ENCODE measurements at regions not wholly inside any gene's neighbourhood (a gene's known extent, or its start where the extent isn't known, plus 50 kb on each side); places are given as distances from the start of the nearest gene placed in this dataset.
"Not testable (repeated sequence)": the region's sequence is repeated elsewhere in the genome, so short reads cannot be mapped to it uniquely, and the experiment has no call there.

DNA sequence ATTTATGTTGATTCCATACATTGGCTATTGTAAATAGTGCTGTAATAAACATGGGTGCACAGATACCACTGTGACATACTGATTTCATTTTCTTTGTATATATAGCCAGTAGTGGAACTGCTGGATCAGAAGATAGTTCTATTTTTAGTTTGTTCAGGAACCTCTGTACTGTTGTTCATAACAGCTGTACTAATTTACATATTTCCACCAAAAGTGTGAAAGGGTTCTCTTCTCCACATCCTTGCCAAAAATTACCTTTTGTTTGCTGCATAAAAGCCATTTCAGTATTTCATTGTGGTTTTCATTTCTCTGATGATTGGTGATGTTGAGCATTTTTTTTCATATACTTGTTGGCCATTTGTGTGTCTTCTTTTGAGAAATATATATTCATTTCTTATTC lies 1962.1 kb downstream of the PCDH9 start:
- no peak for DNase-seq

DNA sequence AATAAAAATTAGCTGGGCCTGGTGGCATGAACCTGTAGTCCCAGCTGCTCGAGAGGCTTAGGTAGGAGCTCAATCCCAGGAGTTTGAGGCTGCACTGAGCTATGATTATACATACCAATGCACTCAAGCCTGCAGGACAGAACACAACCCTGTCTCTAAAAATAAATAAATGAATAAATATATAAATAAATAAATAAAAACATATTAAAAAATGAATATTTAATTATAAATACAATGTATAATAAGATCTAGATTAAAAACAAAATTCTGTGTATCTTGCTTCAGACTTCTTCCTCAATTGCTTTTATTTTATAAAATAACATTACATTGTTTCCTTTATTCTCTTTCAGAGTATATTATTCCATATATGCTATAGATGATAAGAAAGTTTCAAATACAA lies 1964.1 kb downstream of the PCDH9 start:
- no peak for DNase-seq

DNA sequence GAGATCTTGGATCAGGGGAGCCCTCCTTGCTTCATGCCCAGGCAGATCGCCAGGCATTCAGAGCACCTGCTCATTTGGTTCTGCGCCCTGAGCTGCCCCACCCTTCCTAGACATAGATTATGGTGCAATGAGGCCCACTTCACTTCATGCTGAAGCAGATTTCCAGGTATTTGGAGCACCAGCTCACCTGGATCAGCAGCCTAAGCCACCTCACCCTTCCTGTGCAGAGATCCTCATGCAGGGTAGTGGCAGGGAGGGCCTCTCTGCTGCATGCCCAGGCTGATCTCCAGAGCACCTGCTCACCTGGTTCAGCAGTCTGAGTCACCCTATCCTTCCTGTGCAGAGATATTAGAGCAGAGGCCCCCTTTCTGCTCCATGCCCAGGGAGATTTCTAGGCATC lies 1966.1 kb downstream of the PCDH9 start:
- no peak for DNase-seq

DNA sequence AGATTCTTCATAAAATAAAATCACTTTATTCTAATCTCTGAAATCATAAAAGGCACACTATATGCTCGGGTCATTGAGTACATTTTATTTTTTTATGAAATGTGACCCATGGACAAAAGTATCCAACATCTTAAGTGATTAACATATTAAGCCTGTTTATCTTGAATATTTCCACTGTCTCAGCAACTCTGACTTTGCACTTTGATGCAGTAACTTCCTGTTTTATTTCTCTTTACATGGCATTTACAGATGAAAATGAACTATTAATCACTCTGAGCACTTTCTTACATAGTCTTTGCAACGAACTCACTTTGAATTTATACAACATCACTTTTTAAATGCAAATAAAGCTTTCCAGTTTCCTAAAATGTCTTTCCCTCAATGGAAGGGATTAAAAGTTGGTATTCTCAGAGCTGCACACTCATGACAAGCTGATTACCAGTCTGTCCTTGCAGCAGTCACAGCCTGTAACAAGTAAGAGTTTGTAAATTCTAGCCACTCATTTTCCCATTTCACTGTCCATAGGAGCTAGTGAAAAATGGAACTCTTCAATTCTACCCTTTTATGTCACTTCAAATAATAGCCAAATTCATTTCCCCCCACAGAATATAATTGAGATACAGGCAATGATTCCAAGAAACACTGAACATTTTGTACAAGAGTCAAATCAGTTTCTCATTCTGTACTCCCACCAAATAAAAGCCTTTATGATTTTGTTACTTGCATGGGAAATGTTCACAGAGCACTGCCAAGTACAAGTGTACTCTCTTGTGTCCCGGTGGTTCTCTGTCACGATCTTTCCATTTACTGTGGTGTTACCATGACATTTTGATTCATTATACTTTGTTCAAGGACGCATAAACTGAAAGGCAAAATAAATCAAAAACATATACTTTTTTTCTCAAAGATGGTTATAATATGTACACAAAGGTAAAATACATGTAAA lies 1968.9 kb downstream of the PCDH9 start:
- no peak for DNase-seq

DNA sequence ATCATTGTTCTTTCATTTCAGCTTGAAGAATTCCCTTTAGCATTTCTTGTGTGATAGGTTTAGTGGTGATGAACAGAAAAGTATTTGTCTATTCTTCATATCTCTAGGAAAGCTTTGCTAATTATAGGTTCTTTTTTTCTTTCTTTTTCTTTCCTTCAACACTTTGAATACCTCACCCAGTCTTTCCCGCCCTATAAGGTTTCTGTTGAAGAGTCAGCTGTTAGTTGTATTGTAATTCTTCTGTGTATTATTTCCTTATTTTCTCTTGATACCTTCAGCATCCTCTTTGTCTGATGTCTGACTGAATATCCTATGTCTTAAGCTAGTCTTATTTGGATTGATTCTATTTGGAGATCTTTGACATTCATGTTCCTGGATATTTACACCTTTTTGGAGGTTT lies 1989.4 kb downstream of the PCDH9 start:
- no peak for DNase-seq

DNA sequence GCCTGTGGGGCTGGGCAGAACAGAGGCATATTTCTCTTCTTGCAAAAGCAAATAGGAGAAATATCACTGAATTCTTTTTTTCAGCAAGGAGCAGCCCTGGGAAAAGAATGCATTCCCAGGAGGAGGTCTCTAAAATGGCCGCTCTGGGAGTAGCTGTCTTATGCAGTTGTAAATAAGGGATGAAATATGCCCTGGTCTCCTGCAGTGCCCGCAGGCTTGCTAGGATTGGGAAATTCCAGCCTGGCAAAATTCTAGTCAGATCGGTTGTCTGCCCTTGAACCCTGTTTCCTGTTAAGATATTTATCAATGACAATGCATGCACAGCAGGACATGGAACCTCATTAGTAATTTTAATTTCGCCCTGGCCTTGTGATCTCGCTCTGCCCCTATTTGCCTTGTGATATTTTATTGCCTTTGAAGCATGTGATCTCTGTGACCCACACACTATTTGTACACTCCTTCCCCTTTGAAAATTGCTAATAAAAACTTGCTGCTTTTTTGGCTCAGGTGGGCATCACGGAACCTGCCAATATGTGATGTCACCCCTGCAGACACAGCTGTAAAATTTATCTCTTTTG lies 1993.2 kb downstream of the PCDH9 start:
- DNase-seq = no peak

DNA sequence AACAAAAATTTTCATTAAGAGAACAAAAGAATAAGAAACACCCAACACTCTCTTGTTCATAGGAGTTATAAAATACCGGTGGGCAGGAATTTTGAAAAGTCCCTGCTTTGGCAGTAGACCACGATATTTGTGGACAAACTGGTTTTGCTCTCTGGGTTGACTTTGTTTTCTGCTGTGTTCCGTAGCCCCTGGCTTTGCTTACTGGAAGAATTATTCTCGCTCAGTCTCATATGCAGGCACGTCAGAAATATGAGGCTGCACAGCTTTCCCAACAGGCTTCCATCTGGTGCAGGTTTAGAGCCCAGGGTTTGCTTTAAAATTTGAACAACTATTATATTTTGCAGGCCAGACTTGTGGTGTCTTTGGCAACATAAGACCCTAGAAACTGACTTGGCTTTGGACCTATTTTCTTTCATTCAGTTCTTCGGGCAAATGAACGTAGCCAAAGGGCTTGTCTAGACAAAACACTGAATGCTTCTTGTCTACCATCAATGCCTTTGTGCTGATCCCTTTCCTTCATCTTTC lies 2012.6 kb downstream of the PCDH9 start:
- no peak for DNase-seq

DNA sequence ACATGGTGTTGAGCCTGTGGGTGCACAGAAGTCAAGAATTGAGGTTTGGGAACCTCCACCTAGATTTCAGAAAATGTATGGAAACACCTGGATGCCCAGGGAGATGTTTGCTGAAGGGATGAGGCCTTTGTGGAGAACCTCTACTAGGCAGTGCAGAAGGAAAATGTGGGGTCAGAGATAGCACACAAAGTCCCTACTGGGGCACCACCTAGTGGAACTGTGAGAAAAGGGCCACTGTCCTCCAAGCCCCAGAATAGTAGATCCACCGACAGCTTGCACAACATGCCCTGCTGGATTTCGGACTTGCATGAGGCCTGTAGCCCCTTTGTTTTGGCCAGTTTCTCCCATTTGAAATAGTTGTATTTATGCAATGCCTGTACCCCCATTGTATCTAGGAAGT lies 2027.3 kb downstream of the PCDH9 start:
- not testable (repeated sequence) for DNase-seq

DNA sequence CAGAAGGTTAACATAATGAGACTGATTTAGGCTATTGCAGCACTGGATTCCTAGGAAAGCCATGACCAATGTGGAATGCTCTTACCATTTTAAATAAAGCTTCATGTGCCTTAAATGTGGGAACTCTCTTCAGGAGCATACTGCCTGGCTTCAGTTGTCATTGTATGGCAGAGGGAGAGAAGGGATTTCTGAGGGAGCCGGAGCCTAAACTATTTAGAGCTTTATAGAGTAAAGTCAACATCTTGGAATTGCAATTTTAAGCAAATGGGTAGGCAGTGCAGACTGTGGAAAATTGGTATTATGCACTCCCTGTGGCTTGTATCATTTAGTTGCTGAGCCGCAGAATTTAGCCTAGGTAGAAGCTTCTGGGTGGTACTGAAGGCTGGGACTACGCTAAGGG lies 2041.4 kb downstream of the PCDH9 start:
- no peak for DNase-seq

DNA sequence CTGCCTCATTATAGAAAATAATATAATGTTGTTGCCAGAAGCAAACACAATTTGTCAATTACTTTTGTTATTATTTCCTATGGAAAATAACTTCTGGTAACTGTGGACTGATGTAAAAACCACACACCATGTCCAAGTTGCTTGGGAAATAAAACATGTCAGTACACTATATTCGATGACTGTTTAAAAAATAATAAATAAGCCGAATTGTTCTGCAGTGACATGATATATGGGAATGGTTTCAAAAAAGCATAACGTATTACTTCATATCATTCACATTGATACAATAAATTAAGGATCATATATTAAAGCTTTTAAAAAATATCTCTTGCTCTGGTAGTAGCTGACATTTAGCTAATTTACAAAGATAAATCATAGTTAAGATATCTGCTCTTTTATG lies 2062.1 kb downstream of the PCDH9 start:
- DNase-seq = no peak

DNA sequence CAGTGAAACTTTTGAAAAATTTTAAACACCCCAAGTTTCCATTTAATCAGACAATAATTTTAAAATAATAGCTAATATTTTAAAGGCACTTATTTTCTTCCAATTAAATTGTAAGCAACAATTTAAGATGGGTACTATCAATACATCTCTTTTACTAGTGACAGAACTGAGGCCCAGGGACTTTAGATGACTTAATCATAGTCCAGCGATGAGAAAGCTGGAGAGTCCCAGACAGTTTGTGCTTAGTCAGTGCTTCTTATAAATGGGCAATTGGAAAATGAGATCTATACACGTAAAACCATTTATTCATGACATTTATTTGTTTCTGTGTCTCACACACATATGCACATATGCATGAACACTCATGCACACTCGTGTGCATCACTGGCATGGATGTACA lies 2063.5 kb downstream of the PCDH9 start:
- no peak for DNase-seq

DNA sequence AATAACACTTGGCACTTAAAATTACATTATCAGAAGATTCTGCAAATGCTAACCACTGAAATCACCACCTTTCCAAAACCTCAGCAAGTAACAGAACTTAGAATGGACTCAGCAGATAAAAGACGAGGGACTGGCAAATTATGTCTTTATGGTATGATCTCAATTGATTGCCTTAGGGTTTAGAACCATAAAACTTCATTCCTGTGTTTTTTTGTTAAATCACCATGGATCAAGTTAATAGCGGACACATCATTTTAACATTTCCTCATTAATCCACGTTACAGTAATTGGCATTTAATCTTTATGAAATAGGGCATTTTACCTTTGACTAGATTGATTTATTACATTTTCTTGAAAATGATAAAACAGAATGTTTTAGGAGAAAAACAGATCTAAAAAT lies 2070.3 kb downstream of the PCDH9 start:
- DNase-seq = no peak

DNA sequence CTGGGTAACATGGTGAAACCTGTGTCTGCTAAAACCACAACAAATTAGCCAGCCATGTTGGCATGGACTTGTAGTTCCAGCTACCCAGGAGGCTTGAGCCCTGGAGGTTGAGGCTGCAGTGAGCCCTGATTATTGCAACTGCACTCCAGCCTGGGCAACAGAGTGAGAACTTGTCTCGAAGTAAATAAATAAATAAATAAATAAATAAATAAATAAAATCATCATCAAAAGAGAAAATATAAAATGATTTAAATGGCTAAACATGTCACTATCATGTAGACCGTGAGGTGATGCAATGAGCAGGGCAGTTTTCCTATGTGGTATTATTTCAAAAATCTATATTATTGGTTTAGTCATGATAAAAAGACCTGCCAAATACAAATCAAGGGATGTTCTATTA lies 2074.3 kb downstream of the PCDH9 start:
- no peak for DNase-seq

DNA sequence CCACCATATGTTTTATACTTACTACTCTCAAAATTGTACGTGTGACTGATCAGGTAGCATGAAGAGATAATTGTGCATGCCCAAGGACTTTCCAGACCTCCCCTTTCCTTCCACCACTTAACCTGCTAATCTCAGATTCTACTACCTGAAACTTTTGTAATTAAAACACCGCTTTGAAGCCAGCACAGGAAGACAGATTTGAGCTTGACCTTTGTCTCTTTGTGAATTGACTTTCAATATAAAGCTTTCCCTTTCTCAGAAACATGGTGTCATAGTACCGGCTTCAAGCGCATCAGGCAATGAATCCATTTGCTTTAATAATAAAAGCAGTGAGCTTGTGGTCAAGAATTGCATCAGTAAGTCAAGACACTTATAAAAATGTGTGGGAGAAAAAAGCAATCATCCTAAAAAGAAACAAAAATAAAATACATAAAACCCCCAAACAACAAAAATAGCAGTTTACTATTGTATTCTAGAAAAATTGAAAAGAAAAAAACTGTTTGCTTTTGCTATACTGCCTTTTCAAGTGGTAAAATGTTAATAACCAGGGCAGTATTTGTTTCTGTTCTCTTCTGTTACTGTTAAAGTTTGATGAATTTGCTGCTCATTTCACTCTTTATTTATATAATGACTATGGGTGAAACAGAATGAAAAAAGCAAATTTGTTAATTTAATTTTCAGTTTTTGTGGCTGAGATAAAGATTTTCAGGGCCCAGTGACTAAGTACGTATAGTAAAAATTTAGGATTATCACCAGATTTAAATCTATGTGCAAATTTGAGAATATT lies 2075.3 kb downstream of the PCDH9 start:
- DNase-seq = no peak

DNA sequence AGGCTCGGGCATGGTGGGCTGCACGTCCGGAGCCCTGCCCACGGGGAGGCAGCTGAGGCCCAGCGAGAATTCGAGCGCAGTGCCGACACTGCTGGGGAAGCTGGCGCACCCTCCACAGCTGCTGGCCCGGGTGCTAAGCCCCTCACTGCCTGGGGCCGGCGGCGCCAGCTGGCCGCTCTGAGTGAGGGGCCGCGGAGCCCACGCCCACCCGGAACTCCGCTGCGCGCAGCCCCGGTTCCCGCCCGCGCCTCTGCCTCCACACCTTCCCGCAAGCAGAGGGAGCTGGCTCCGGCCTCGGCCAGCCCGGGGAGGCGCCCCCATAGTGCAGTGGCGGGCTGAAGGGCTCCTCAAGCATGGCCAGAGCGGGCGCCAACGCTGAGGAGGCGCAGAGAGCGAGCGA lies 2080.4 kb downstream of the PCDH9 start:
- no peak for DNase-seq

DNA sequence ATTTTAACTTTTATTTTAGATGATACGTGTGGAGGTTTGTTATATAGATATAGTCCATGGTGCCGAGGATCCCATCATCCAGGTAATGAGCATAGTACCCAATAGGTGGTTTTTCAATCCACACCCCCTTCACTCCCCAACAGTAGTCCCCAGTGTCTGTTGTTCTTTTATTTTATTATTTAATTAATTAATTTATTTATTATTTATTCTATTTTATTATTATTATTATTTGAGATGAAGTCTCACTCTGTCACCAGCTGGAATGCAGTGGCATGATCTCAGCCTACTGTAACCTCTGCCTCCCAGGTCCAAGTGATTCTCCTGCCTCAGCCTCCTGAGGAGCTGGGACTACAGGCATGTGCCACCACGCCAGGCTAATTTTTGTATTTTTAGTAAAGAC lies 2086.2 kb downstream of the PCDH9 start:
- no peak for DNase-seq

DNA sequence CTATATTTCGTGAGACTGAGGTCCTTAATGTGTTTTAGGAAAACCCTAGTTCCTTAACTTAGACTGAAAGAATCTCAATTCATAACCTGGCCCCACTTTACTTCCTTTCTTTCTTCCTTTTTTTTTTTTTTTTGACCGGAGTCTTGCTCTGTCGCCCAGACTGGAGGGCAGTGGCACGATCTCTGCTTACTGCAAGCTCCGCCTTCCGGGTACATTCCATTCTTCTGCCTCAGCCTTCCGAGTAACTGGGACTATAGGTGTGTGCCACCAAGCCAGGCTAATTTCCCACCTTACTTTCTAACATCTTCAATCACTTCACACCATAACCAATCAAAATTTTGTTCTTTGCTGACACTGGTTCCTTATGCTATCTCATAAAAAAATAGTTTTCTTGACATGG lies 2097.0 kb downstream of the PCDH9 start:
- no peak for DNase-seq

DNA sequence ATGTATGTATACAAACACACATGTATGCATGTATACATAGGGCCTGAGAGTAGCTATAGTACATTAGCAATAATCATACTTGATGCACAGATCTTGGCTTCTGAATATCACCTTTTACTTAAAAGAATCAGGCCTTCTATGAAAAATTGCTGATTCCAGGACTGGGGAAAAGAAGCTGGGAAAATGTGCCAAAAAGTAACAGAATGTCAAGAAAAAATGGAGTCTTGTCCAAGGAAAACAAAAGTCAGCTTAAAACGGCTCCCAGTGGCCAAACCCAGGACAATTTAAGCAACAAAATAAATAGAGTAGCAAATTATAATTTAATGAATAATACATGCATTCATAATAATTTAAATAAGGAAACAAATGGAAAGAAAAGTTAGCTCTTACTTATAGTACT lies 2104.9 kb downstream of the PCDH9 start:
- no peak for DNase-seq

DNA sequence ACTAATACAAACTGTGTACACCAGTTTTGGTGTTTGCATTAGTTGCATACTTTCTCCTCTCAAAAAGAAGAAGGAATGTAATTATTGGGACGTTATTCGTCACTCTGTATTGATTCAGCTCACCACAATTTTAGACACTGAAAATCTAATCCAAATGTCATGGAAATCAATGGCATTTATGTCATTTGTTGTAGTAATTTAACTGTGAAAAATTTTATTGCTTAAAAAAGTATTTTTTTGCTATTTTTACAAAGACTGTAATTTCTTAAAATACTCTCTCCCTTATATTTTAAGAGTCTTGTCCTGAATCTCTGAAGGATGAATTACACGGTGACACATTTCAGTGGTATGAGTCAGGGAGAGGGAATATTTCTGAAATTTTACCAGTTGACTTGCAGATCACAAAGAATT lies 2117.6 kb downstream of the PCDH9 start:
- DNase-seq = no peak

DNA sequence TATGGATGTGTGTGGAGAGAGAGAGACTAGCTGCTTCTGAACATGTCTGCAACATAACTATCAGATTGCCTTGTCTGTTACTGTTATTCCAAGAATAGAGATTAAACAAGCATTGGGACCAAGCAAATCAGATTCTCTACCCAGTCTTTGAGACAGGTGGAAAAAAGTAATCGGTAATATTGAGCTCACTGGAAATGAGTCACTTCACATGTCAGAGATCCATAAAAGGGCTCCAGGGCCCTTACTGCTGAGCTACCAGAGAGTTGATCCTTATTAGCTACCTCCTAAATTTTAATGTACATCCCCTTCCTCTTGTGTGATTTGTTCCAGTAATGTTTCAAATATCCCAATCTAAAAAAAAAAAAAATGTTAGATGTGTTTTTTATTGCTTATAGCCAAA lies 2118.0 kb downstream of the PCDH9 start:
- DNase-seq = no peak

DNA sequence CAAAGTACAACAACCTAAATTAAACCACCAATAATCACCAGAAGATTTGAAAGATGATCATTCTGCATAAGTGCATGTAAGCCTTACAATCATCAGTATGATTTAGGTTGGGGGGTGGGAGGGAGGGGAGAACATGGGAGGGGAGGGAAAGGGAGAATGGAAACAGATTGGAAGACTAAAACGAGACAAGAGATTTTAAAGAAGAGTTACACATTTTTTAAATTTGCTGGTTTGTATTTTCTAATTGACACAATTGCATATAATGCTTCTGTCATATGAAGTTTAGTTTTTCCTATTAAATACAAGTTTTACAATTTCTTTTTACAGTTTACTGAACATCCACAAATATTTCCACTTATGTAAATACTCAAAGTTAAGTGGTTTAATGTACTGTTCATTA lies 2118.9 kb downstream of the PCDH9 start:
- no peak for DNase-seq

DNA sequence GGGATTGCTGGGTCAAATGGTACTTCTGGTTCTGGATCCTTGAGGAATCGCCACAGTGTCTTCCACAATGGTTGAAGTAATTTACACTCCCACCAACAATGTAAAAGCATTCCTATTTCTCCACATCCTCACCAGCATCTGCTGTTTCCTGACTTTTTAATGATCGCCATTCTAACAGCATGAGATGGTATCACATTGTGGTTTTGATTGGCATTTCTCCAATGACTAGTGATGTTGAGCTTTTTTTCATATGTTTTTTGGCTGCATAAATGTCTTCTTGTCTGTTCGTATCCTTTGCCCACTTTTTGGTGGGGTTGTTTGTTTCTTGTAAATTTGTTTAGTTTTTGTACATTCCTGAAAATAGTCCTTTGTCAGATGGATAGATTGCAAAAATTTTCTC lies 2125.7 kb downstream of the PCDH9 start:
- DNase-seq = not testable (repeated sequence)

DNA sequence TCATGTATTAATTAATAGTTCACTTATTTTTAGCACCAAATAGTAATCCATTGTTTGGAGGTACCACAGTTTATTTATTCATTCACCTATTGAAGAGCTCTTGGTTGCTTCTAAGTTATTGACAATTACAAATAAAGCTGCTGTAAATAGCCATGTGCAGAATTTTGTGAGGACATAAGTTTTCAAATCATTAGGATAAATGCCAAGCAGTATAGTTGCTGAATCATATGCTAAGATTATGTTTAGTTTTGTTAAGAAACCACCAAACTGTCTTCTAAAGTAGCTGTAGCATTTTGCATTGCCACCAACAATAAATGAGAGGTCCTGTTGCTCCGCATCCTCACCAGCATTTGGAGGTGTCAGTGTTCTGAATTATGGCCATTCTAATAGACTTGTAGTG lies 2126.8 kb downstream of the PCDH9 start:
- no peak for DNase-seq

All from NCI-H1694 (cell line).